PC-9 (cell line): ENCODE measurements at regions not wholly inside any gene's neighbourhood (a gene's known extent, or its start where the extent isn't known, plus 50 kb on each side); places are given as distances from the start of the nearest gene placed in this dataset.

Experiments used
- EZH2 ChIP-seq: fragments of 200-600 bp; sonication (generic); IDR thresholded peaks from 2 replicates; pipeline ENCODE4 v1.8.0; 2017; ENCODE audit warnings: antibody characterized with exemption, low read depth
- TF ChIP-seq, protein P1 (sequence below): fragments of 200-600 bp; sonication (generic); conservative IDR thresholded peaks from 2 replicates; pipeline ENCODE4 v1.6.1; 2017; ENCODE audit warnings: mixed run types, antibody characterized with exemption, mild to moderate bottlenecking, moderate library complexity

DNA sequence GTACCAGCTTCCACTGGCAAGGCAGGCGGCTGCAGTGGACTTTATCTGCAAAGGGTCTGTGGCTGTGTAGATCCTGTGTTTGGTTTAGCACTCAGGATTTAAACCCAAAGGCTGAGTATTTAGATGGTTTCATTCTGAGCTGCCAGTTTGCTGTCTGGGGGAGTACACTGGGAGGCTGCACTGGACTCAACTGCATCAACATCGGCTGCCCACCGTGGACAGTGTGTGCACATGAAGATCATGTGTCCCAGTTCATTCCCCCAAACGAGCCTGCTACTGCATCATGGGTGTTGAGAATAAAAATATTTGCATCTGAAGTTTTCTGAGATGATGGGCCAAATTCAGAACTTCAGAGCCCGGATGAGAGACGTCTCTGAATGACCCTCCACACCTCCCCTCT lies 328.6 kb upstream of the SHH start:
- TF ChIP-seq, protein P1, sequence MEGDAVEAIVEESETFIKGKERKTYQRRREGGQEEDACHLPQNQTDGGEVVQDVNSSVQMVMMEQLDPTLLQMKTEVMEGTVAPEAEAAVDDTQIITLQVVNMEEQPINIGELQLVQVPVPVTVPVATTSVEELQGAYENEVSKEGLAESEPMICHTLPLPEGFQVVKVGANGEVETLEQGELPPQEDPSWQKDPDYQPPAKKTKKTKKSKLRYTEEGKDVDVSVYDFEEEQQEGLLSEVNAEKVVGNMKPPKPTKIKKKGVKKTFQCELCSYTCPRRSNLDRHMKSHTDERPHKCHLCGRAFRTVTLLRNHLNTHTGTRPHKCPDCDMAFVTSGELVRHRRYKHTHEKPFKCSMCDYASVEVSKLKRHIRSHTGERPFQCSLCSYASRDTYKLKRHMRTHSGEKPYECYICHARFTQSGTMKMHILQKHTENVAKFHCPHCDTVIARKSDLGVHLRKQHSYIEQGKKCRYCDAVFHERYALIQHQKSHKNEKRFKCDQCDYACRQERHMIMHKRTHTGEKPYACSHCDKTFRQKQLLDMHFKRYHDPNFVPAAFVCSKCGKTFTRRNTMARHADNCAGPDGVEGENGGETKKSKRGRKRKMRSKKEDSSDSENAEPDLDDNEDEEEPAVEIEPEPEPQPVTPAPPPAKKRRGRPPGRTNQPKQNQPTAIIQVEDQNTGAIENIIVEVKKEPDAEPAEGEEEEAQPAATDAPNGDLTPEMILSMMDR = no peak
- no peak for TF ChIP-seq EZH2
